Kidney epithelial cell (primary cell): ENCODE measurements at regions not wholly inside any gene's neighbourhood (a gene's known extent, or its start where the extent isn't known, plus 50 kb on each side); places are given as distances from the start of the nearest gene placed in this dataset.

Experiments used
- DNase-seq: peaks from one replicate; pipeline ENCODE4 v3.0.0-alpha.2; 2010; ENCODE audit warnings: low read depth
- H3K27me3 ChIP-seq: 2 replicates; pipeline ENCODE4 v1.6.0; 2011; ENCODE audit warnings: low read length; ENCODE audit not compliant: control insufficient read depth, insufficient read depth
- H3K36me3 ChIP-seq: 2 replicates; pipeline ENCODE4 v1.5.1; 2011; ENCODE audit warnings: low read length; ENCODE audit not compliant: control insufficient read depth, insufficient read depth
- H3K4me3 ChIP-seq: 2 replicates; pipeline ENCODE4 v1.5.1; 2011; ENCODE audit warnings: low read depth, mild to moderate bottlenecking, control low read depth, low read length
- TF ChIP-seq, protein P1 (sequence below): IDR thresholded peaks from 2 replicates; pipeline ENCODE4 v1.5.1; 2011; ENCODE audit warnings: mild to moderate bottlenecking, moderate library complexity, low read length, control low read depth, inconsistent platforms; ENCODE audit not compliant: insufficient read depth, poor library complexity, severe bottlenecking

DNA sequence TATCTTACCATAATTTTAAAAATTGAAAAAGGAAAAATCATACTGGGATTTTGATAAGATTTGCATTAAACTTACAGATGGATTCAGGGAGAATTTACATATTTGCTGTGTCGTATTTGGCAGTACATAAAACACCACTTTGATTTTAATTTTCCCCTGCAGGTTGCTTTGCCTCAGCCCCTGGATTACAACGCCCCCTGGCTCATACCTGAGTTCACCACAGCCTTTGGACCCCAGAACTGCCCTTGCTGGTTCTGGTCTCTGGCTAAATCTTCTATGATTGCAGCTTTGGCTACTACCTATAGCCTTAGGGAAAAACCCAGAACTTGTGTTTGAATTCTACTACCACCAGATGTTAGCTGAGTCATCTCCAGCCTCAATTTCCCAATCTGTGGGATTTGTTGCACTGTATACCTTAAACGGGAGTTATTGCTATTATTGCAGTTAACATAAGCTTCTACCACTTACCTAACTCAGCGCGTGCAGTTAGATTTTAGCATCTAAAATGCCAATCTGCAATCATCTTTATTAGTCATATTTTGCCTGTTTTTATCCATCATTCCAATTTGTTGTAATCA, 315.7 kb upstream of the GADL1 start:
- Histone ChIP-seq H3K4me3 (no peak overlapping the region), H3K36me3 (no peaks in the 10 kb centered on the region), H3K27me3 (no peaks in the 10 kb centered on the region)
- no peak for DNase-seq
- TF ChIP-seq, protein P1, sequence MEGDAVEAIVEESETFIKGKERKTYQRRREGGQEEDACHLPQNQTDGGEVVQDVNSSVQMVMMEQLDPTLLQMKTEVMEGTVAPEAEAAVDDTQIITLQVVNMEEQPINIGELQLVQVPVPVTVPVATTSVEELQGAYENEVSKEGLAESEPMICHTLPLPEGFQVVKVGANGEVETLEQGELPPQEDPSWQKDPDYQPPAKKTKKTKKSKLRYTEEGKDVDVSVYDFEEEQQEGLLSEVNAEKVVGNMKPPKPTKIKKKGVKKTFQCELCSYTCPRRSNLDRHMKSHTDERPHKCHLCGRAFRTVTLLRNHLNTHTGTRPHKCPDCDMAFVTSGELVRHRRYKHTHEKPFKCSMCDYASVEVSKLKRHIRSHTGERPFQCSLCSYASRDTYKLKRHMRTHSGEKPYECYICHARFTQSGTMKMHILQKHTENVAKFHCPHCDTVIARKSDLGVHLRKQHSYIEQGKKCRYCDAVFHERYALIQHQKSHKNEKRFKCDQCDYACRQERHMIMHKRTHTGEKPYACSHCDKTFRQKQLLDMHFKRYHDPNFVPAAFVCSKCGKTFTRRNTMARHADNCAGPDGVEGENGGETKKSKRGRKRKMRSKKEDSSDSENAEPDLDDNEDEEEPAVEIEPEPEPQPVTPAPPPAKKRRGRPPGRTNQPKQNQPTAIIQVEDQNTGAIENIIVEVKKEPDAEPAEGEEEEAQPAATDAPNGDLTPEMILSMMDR, result no peak

DNA sequence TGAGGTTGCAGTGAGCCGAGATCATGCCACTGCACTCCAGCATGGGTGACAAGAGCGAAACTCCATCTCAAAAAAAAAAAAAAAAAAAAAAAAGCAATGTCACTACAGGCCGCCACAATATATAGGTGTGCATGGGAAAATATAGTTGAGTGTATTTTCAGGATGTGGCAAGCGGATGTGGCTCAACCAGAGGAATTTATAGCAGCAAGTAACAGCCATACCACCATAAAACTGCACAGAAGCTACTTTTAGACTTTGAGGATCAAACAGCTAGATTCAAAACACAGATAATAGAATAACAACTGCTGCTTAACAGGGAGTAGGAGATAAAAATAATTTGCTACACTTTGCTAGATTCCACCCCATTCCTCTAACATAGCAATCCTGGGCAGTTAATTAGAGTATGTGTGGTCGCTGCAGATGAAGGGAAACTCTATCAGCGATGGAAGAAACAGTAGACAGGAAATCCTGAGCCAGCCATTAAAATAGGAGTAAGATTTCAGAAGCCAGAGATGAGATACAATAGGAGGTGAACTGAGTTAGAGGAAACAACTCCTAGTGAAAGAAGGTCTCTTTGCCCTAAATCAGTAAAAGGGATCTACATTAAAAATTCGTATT, 318.7 kb upstream of the STT3B start:
- H3K36me3 ChIP-seq, result no peaks in the 10 kb centered on the region
- no peak overlapping the region for H3K4me3 ChIP-seq
- TF ChIP-seq, protein P1, result no peak
- DNase-seq, result no peak
- H3K27me3 ChIP-seq, result no peaks in the 10 kb centered on the region

DNA sequence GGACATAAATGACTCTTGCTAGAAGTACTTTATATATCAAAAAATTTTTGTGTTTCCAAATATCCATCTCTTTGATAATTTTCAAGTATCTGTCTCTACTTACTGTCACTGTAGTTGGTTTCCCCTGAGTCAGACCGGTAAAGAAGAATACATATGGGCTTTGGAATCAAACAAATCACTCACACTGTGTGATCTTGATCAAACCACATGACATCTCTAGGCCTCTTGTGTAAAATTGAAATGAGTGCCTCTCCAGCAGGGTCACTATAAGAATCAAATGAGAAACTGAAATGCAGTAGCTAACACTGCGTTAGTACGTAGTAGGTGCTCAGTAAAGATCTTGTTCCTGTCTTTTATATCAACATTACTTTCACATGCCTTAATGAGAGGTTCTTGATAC, 314.6 kb upstream of the STT3B start:
- no peaks in the 10 kb centered on the region for H3K36me3 ChIP-seq
- TF ChIP-seq, protein P1, result no peak
- H3K27me3 ChIP-seq, result no peaks in the 10 kb centered on the region
- no peak for DNase-seq
- H3K4me3 ChIP-seq, result no peak overlapping the region

DNA sequence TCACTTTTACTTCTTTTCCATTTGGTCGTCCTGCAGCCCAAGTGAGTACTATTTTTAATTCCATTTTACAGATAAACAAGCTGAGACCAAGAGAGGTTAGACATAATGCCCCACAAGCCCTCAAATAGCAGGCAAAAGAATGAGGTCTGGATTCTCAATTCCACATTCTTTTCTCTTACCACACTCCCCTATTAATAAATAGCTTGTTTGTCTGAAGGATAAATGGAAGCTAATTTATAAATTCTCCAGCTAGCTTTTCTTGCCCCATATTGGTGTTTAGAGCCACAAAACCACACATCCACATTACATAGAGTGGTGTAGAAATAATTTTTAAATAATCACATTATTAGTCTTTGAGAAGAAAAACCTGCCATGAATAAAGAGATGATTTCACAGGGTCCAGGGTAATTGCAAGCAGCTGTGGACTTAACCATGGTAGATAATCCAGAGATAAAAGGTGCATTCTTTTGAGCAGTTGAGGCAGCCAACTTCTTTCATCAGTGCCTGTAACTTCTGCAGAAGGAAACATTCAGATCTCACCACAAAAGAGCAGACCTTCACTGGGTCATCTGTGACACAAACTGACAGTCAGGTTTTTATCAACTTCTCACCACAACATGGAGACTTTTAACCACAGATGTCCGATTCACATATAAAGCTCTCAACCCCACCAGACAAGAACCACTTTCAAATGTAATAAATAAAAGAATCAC, 313.4 kb upstream of the STT3B start:
- Histone ChIP-seq H3K4me3 (no peak overlapping the region), H3K27me3 (no peaks in the 10 kb centered on the region), H3K36me3 (no peaks in the 10 kb centered on the region)
- no peak for DNase-seq
- TF ChIP-seq, protein P1, result no peak

DNA sequence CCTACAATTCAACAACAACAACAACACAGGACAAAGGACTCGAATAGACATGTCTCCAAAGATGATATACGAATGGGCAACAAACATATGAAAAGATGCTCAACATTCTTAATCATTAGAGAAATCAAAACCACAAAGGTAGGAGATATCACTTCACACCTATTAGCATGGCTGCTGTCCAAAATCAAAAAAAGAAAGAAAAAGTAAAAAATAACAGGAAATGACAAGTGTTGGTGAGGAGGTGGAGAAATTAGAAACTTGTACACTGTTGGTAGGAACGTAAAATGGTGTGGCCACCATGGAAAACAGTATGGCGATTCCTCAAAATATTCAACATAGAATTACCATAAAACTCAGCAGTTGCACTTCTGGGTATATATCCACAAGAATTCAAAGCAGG, 312.3 kb upstream of the STT3B start:
- Histone ChIP-seq H3K27me3 (no peaks in the 10 kb centered on the region), H3K4me3 (no peak overlapping the region), H3K36me3 (no peaks in the 10 kb centered on the region)
- TF ChIP-seq, protein P1, result no peak
- no peak for DNase-seq
